HepG2 (cell line): ENCODE measurements at regions not wholly inside any gene's neighbourhood (a gene's known extent, or its start where the extent isn't known, plus 50 kb on each side); places are given as distances from the start of the nearest gene placed in this dataset.
A peak's percentile ranks its signal among the peaks of the same experiment; 100 is the strongest.

Experiments
- ATAC-seq: fragments of 200-7000 bp; cut with Tn5 transposase; 3 replicates; pipeline ENCODE4 v1.9.1; 2020; ENCODE audit warnings: mild to moderate bottlenecking, moderate library complexity
- BruUV-seq: library from RNA; stranded (reverse); fragments of 400-500 nt; replicated peaks from 2 replicates; lab custom pipeline; 2021; lab: Mats Ljungman, UMichigan
- CTCF ChIA-PET: fragments of 300-600 bp; formaldehyde crosslinking; extraction: SDS; loops from one replicate; lab custom pipeline; 2021; ENCODE audit warnings: low total read pairs, inconsistent platforms, low intra/inter-chr PET ratio; lab: Yijun Ruan, JAX
- POLR2A ChIA-PET: fragments of 350-600 bp; sonication (Branson Sonifier 250); formaldehyde crosslinking; loops from one replicate; lab custom pipeline; 2020; ENCODE audit warnings: antibody characterized with exemption, inconsistent platforms; lab: Yijun Ruan, JAX
- DNase-seq: peaks from one replicate; pipeline ENCODE4 v3.0.0-alpha.2; 2015; ENCODE audit warnings: low spot score
- FAIRE-seq: peaks from 3 replicates; lab custom pipeline; 2011; peaks lifted over from hg19 to GRCh38; lab: Jason Lieb, UNC
- H2AFZ ChIP-seq: one replicate; pipeline ENCODE4 v1.6.1; 2011; ENCODE audit warnings: low read length, inconsistent platforms
- H3K27ac ChIP-seq: fragments of 300-600 bp; 3 replicates; pipeline ENCODE4 v1.8.0; 2011; ENCODE audit warnings: mixed run types, mild to moderate bottlenecking, mixed read lengths, low read length, inconsistent platforms; ENCODE audit not compliant: insufficient read depth; ENCODE audit errors: extremely low read length
- H3K27me3 ChIP-seq, 2 experiments: fragments of 200-600 bp in 1 of 2; 2 replicates in 1 of 2; 3 replicates in 1 of 2; pipeline versions ENCODE4 v1.6.0 to v1.8.0; 2011; ENCODE audit warnings: low read length in 2 of 2, mild to moderate bottlenecking in 2 of 2, moderate library complexity in 2 of 2, inconsistent platforms in 1 of 2; ENCODE audit not compliant: insufficient read depth in 2 of 2, control insufficient read depth in 1 of 2
- H3K36me3 ChIP-seq, 2 experiments: fragments of 200-600 bp in 1 of 2; replicated peaks in 1 of 2; 2 replicates in 1 of 2; 3 replicates in 1 of 2; pipeline versions ENCODE4 v1.5.1 to v1.8.0; 2011; ENCODE audit warnings: low read length in 2 of 2, inconsistent platforms in 1 of 2; ENCODE audit not compliant: insufficient read depth in 2 of 2, control insufficient read depth in 1 of 2
- H3K4me1 ChIP-seq: 2 replicates; pipeline ENCODE4 v1.5.1; 2012; ENCODE audit warnings: low read length, inconsistent platforms; ENCODE audit not compliant: insufficient read depth
- H3K4me2 ChIP-seq: 2 replicates; pipeline ENCODE4 v1.6.0; 2011; ENCODE audit warnings: low read depth, low read length, inconsistent platforms
- H3K4me3 ChIP-seq, 3 experiments: fragments of 200-600 bp in 1 of 3; sonication (generic), shearing (Covaris generic) in 1 of 3; replicated peaks in 1 of 3; 2 replicates each; pipeline ENCODE4 v1.5.1; 2011 to 2016; ENCODE audit warnings: low read length in 3 of 3, inconsistent platforms in 2 of 3, low read depth in 2 of 3, mild to moderate bottlenecking in 2 of 3, control low read depth in 1 of 3, mixed read lengths in 1 of 3; ENCODE audit not compliant: insufficient read depth in 1 of 3
- H3K79me2 ChIP-seq: one replicate; pipeline ENCODE4 v1.6.1; 2011; ENCODE audit warnings: low read length, inconsistent platforms; ENCODE audit not compliant: insufficient read depth
- H3K9ac ChIP-seq: 2 replicates; pipeline ENCODE4 v1.6.0; 2011; ENCODE audit warnings: mild to moderate bottlenecking, low read depth, low read length, inconsistent platforms; ENCODE audit not compliant: insufficient read depth
- H3K9me3 ChIP-seq: 2 replicates; pipeline ENCODE4 v1.5.1; 2012; ENCODE audit warnings: mild to moderate bottlenecking, low read length
- H4K20me1 ChIP-seq: 2 replicates; pipeline ENCODE4 v1.6.0; 2011; ENCODE audit warnings: inconsistent platforms, mild to moderate bottlenecking, low read length, moderate library complexity; ENCODE audit not compliant: insufficient read depth
- FOXA3 ChIP-seq: IDR thresholded peaks from 2 replicates; pipeline ENCODE4 v1.6.1; 2016; ENCODE audit warnings: missing genetic modification reagents, missing compliant biosample characterization
- NR2F1 ChIP-seq, 2 experiments: fragments of 450-650 bp in 1 of 2; formaldehyde crosslinking in 1 of 2; IDR thresholded peaks; 2 replicates each; pipeline versions ENCODE4 v1.5.0 to v1.6.1; 2016 to 2020; ENCODE audit warnings: mild to moderate bottlenecking in 1 of 2, missing compliant biosample characterization in 1 of 2, missing genetic modification reagents in 1 of 2, moderate library complexity in 1 of 2
- PCBP2 ChIP-seq: fragments of 200-400 bp; formaldehyde crosslinking; optimal IDR thresholded peaks from 2 replicates; pipeline ENCODE3; 2018; ENCODE audit warnings: low read length, low read depth; ENCODE audit not compliant: poor library complexity, severe bottlenecking
- WGBS: methylation state at CpG from one replicate; pipeline ENCODE4 v1.1.6; 2017; ENCODE audit warnings: low lambda C conversion rate; 5-methylcytosine and 5-hydroxymethylcytosine counted together
- in situ Hi-C: cut with HindIII; loops from 2 replicates; pipeline ENCODE4 v1.10.0; 2017; ENCODE audit warnings: low pct_unique_long_range_greater_than_20kb; ENCODE audit not compliant: extremely low pct_ligation_motif_present
- intact Hi-C: fragments of 100-400 bp; cut with micrococcal nuclease; formaldehyde crosslinking; loops from one replicate; pipeline ENCODE4 v1.10.0; 2022; ENCODE audit not compliant: unreplicated experiment
- TF ChIP-seq, protein P1 (sequence below): sonication (generic); formaldehyde crosslinking; conservative IDR thresholded peaks from 2 replicates; pipeline ENCODE4 v1.4.0; 2020; ENCODE audit warnings: mild to moderate bottlenecking, missing genetic modification reagents, moderate library complexity
- TF ChIP-seq, protein P2 (sequence below): sonication (generic); formaldehyde crosslinking; IDR thresholded peaks from 2 replicates; pipeline ENCODE4 v1.4.0; 2020; ENCODE audit warnings: missing genetic modification reagents, borderline replicate concordance
- TF ChIP-seq, protein P3 (sequence below): IDR thresholded peaks from 2 replicates; pipeline ENCODE4 v1.6.1; 2016; ENCODE audit warnings: low read depth, missing genetic modification reagents, missing compliant biosample characterization

DNA sequence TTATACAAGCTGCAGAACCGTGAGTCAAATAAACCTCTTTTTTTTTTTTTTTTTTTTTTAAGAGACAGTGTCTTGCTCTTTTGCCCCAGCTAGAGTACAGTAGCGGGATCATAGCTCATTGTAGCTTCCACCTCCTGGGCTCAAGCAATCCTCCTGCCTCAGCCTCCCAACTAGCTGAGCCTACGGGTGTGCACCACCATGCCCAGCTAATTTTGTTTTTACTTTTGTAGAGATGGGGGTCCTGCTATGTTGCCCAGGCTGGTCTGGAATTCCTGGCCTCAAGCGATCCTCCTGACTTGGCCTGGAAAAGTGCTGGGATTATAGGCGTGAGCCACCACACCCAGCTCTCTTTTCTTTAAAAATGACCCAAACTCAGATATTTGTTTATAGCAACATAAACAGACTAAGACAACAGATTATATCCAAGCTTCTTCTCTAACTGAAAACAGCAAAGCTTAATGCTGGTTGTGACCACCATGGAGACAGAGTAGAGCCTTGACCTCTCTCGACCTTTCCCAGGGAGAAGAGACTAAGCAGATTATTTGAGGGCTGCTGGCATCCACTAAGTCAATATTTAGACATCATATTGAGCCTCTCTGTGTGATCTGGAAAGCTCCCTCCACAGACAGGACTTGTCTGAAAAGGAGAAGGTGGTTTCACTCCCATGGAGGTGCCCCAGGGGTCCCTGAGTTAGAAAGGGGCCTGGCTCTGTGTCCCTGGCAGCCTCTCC lies 150.0 kb downstream of the KCTD15 start:
- Histone ChIP-seq H3K4me3 (no peak overlapping the region), H3K36me3 (no peaks in the 10 kb centered on the region), H4K20me1 (no peaks in the 10 kb centered on the region; the same call in 1 of the 2 replicates), H2AFZ (no peak overlapping the region), H3K79me2 (no peaks in the 10 kb centered on the region), H3K27me3 (peaks cover 0 to 28% of the 10 kb centered on the region in 2 experiments; a peak in 4 of 5 replicates), H3K27ac (no peak overlapping the region), H3K4me1 (peaks cover 21% of the 10 kb centered on the region), H3K9ac (no peak overlapping the region), H3K9me3 (no peaks in the 10 kb centered on the region), H3K4me2 (no peak overlapping the region)
- intact Hi-C loops = loop anchor here (10.0 kb wide), 1 partner anchor 48 kb away; no protein-coding TSS in a partner anchor
- peak; percentile 81 for DNase-seq
- peak; percentile 82 for ATAC-seq
- no TSS peak for BruUV-seq
- in situ Hi-C loops = no loop called here
- ChIA-PET POLR2A (interaction anchor here (0.5 kb wide), 1 partner anchor 151 kb away, joined by 4 read pairs; no protein-coding TSS in a partner anchor), CTCF (no interaction called here)
- peak; percentile 68 for FAIRE-seq
- WGBS = 19% methylated on average over 6 of the region's 6 CpGs
- TF ChIP-seq FOXA3 = peak; percentile 86
- TF ChIP-seq, protein P1, sequence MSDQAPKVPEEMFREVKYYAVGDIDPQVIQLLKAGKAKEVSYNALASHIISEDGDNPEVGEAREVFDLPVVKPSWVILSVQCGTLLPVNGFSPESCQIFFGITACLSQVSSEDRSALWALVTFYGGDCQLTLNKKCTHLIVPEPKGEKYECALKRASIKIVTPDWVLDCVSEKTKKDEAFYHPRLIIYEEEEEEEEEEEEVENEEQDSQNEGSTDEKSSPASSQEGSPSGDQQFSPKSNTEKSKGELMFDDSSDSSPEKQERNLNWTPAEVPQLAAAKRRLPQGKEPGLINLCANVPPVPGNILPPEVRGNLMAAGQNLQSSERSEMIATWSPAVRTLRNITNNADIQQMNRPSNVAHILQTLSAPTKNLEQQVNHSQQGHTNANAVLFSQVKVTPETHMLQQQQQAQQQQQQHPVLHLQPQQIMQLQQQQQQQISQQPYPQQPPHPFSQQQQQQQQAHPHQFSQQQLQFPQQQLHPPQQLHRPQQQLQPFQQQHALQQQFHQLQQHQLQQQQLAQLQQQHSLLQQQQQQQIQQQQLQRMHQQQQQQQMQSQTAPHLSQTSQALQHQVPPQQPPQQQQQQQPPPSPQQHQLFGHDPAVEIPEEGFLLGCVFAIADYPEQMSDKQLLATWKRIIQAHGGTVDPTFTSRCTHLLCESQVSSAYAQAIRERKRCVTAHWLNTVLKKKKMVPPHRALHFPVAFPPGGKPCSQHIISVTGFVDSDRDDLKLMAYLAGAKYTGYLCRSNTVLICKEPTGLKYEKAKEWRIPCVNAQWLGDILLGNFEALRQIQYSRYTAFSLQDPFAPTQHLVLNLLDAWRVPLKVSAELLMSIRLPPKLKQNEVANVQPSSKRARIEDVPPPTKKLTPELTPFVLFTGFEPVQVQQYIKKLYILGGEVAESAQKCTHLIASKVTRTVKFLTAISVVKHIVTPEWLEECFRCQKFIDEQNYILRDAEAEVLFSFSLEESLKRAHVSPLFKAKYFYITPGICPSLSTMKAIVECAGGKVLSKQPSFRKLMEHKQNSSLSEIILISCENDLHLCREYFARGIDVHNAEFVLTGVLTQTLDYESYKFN (CRISPR knock-in tag) = 0 out of 2 replicates have a peak, but pooled peaks have one; percentile 26
- TF ChIP-seq NR2F1 (CRISPR knock-in tag; IDR thresholded peaks at IDR 0.05) = peak; percentile 82 to 85
- TF ChIP-seq, protein P2, sequence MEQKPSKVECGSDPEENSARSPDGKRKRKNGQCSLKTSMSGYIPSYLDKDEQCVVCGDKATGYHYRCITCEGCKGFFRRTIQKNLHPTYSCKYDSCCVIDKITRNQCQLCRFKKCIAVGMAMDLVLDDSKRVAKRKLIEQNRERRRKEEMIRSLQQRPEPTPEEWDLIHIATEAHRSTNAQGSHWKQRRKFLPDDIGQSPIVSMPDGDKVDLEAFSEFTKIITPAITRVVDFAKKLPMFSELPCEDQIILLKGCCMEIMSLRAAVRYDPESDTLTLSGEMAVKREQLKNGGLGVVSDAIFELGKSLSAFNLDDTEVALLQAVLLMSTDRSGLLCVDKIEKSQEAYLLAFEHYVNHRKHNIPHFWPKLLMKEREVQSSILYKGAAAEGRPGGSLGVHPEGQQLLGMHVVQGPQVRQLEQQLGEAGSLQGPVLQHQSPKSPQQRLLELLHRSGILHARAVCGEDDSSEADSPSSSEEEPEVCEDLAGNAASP (CRISPR knock-in tag) = peak; percentile 84; the same call in 1 of the 2 replicates
- no peak for TF ChIP-seq PCBP2
- TF ChIP-seq, protein P3, sequence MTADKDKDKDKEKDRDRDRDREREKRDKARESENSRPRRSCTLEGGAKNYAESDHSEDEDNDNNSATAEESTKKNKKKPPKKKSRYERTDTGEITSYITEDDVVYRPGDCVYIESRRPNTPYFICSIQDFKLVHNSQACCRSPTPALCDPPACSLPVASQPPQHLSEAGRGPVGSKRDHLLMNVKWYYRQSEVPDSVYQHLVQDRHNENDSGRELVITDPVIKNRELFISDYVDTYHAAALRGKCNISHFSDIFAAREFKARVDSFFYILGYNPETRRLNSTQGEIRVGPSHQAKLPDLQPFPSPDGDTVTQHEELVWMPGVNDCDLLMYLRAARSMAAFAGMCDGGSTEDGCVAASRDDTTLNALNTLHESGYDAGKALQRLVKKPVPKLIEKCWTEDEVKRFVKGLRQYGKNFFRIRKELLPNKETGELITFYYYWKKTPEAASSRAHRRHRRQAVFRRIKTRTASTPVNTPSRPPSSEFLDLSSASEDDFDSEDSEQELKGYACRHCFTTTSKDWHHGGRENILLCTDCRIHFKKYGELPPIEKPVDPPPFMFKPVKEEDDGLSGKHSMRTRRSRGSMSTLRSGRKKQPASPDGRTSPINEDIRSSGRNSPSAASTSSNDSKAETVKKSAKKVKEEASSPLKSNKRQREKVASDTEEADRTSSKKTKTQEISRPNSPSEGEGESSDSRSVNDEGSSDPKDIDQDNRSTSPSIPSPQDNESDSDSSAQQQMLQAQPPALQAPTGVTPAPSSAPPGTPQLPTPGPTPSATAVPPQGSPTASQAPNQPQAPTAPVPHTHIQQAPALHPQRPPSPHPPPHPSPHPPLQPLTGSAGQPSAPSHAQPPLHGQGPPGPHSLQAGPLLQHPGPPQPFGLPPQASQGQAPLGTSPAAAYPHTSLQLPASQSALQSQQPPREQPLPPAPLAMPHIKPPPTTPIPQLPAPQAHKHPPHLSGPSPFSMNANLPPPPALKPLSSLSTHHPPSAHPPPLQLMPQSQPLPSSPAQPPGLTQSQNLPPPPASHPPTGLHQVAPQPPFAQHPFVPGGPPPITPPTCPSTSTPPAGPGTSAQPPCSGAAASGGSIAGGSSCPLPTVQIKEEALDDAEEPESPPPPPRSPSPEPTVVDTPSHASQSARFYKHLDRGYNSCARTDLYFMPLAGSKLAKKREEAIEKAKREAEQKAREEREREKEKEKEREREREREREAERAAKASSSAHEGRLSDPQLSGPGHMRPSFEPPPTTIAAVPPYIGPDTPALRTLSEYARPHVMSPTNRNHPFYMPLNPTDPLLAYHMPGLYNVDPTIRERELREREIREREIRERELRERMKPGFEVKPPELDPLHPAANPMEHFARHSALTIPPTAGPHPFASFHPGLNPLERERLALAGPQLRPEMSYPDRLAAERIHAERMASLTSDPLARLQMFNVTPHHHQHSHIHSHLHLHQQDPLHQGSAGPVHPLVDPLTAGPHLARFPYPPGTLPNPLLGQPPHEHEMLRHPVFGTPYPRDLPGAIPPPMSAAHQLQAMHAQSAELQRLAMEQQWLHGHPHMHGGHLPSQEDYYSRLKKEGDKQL (CRISPR knock-in tag) = peak; percentile 63; the same call in 1 of the 2 replicates
